Stimulated activated effector memory CD8-positive, alpha-beta T cell treated with anti-CD3 and anti-CD28 coated beads, Interleukin-12 subunit alpha, Interleukin-12 subunit beta, amount 100 ng/mL, for 72 hours (primary cell): ENCODE measurements at regions not wholly inside any gene's neighbourhood (a gene's known extent, or its start where the extent isn't known, plus 50 kb on each side); places are given as distances from the start of the nearest gene placed in this dataset.
A peak's percentile ranks its signal among the peaks of the same experiment; 100 is the strongest.
"Not testable (repeated sequence)": the region's sequence is repeated elsewhere in the genome, so short reads cannot be mapped to it uniquely, and the experiment has no call there.

Experiments used
- ATAC-seq: fragments of 150-1000 bp; cut with Tn5 transposase; 2 replicates; pipeline ENCODE4 v1.10.0; 2021
- DNase-seq, 2 donors: peaks; one replicate each; pipeline ENCODE4 v3.0.0; 2021 to 2022; ENCODE audit warnings: low spot score in 2 of 2
- H3K27ac Mint-ChIP-seq: one replicate; pipeline ENCODE4 v1.8.0; 2022; ENCODE audit warnings: mild to moderate bottlenecking, mixed read lengths
- H3K36me3 Mint-ChIP-seq: one replicate; pipeline ENCODE4 v1.8.0; 2022; ENCODE audit warnings: mild to moderate bottlenecking, mixed read lengths
- H3K4me1 Mint-ChIP-seq: one replicate; pipeline ENCODE4 v1.8.0; 2022; ENCODE audit warnings: mixed read lengths
- H3K4me3 Mint-ChIP-seq: one replicate; pipeline ENCODE4 v1.8.0; 2022; ENCODE audit warnings: mild to moderate bottlenecking, mixed read lengths
- H3K9me3 Mint-ChIP-seq: one replicate; pipeline ENCODE4 v1.8.0; 2022; ENCODE audit warnings: mixed read lengths

- H3K4me1 Mint-ChIP-seq, DNase-seq, H3K9me3 Mint-ChIP-seq, H3K36me3 Mint-ChIP-seq, H3K4me3 Mint-ChIP-seq, H3K27ac Mint-ChIP-seq: not testable (repeated sequence)
- peak; percentile 59 for ATAC-seq
Measured at GRCh38 chr2:111315188-111315917, 194.6 kb downstream of the BCL2L11 start.

- ATAC-seq, result peak; percentile 77
- H3K9me3 Mint-ChIP-seq, DNase-seq, H3K36me3 Mint-ChIP-seq, H3K4me3 Mint-ChIP-seq, H3K27ac Mint-ChIP-seq, H3K4me1 Mint-ChIP-seq: not testable (repeated sequence)
Measured at GRCh38 chr2:111316221-111316741, 195.6 kb downstream of the BCL2L11 start.

GRCh38 chr2:111316881-111317549 is 196.3 kb downstream of the BCL2L11 start:
- ATAC-seq, result peak; percentile 72
- H3K27ac Mint-ChIP-seq, H3K4me3 Mint-ChIP-seq, DNase-seq, H3K4me1 Mint-ChIP-seq, H3K36me3 Mint-ChIP-seq, H3K9me3 Mint-ChIP-seq: not testable (repeated sequence)

- H3K4me1 Mint-ChIP-seq, H3K36me3 Mint-ChIP-seq, DNase-seq, H3K27ac Mint-ChIP-seq, H3K9me3 Mint-ChIP-seq, H3K4me3 Mint-ChIP-seq: not testable (repeated sequence)
- ATAC-seq, result peak; percentile 53
Measured at GRCh38 chr2:111319552-111319951, 198.8 kb downstream of the BCL2L11 start.

GRCh38 chr2:111320264-111320663 is 199.6 kb downstream of the BCL2L11 start:
- H3K4me3 Mint-ChIP-seq, result not testable (repeated sequence)

GRCh38 chr2:111320965-111321364 is 200.3 kb downstream of the BCL2L11 start:
- H3K27ac Mint-ChIP-seq, DNase-seq, H3K4me3 Mint-ChIP-seq, H3K36me3 Mint-ChIP-seq, H3K9me3 Mint-ChIP-seq, H3K4me1 Mint-ChIP-seq: not testable (repeated sequence)
- peak; percentile 76 for ATAC-seq

More at GRCh38 chr2:111320264-111320663, 199.6 kb downstream of the BCL2L11 start:
- not testable (repeated sequence) for DNase-seq, H3K27ac Mint-ChIP-seq, H3K36me3 Mint-ChIP-seq, H3K9me3 Mint-ChIP-seq, H3K4me1 Mint-ChIP-seq, ATAC-seq

GRCh38 chr2:111323384-111323783 is 202.7 kb downstream of the BCL2L11 start:
- not testable (repeated sequence) for H3K4me3 Mint-ChIP-seq, H3K27ac Mint-ChIP-seq, H3K4me1 Mint-ChIP-seq

GRCh38 chr2:111327726-111328125 is 207.0 kb downstream of the BCL2L11 start:
- not testable (repeated sequence) for H3K4me1 Mint-ChIP-seq, DNase-seq, H3K27ac Mint-ChIP-seq, H3K4me3 Mint-ChIP-seq, ATAC-seq, H3K9me3 Mint-ChIP-seq, H3K36me3 Mint-ChIP-seq

More at GRCh38 chr2:111323384-111323783, 202.7 kb downstream of the BCL2L11 start:
- DNase-seq, ATAC-seq, H3K9me3 Mint-ChIP-seq, H3K36me3 Mint-ChIP-seq: not testable (repeated sequence)

GRCh38 chr2:111329309-111329708 is 208.6 kb downstream of the BCL2L11 start:
- not testable (repeated sequence) for H3K4me1 Mint-ChIP-seq, H3K36me3 Mint-ChIP-seq, H3K27ac Mint-ChIP-seq, H3K4me3 Mint-ChIP-seq, DNase-seq, H3K9me3 Mint-ChIP-seq, ATAC-seq

GRCh38 chr2:111331099-111331724 is 210.5 kb downstream of the BCL2L11 start:
- DNase-seq, H3K4me3 Mint-ChIP-seq, H3K9me3 Mint-ChIP-seq, H3K4me1 Mint-ChIP-seq, H3K36me3 Mint-ChIP-seq, ATAC-seq, H3K27ac Mint-ChIP-seq: not testable (repeated sequence)

GRCh38 chr2:111335220-111335907 is 214.7 kb downstream of the BCL2L11 start:
- not testable (repeated sequence) for H3K9me3 Mint-ChIP-seq, ATAC-seq, H3K36me3 Mint-ChIP-seq, H3K27ac Mint-ChIP-seq, H3K4me3 Mint-ChIP-seq, H3K4me1 Mint-ChIP-seq, DNase-seq

GRCh38 chr2:111338474-111338873 is 217.8 kb downstream of the BCL2L11 start:
- H3K4me1 Mint-ChIP-seq, DNase-seq, H3K27ac Mint-ChIP-seq, H3K36me3 Mint-ChIP-seq, H3K4me3 Mint-ChIP-seq, ATAC-seq, H3K9me3 Mint-ChIP-seq: not testable (repeated sequence)

GRCh38 chr2:111339476-111339875 is 218.8 kb downstream of the BCL2L11 start:
- not testable (repeated sequence) for DNase-seq, H3K4me1 Mint-ChIP-seq, H3K27ac Mint-ChIP-seq, H3K9me3 Mint-ChIP-seq, H3K4me3 Mint-ChIP-seq, H3K36me3 Mint-ChIP-seq, ATAC-seq

- H3K36me3 Mint-ChIP-seq, ATAC-seq, H3K27ac Mint-ChIP-seq, H3K4me3 Mint-ChIP-seq, H3K4me1 Mint-ChIP-seq, H3K9me3 Mint-ChIP-seq, DNase-seq: not testable (repeated sequence)
Measured at GRCh38 chr2:111344590-111344989, 223.9 kb downstream of the BCL2L11 start.

GRCh38 chr2:111345439-111345838 is 224.7 kb downstream of the BCL2L11 start:
- not testable (repeated sequence) for H3K27ac Mint-ChIP-seq, ATAC-seq, H3K4me1 Mint-ChIP-seq, H3K9me3 Mint-ChIP-seq, DNase-seq, H3K36me3 Mint-ChIP-seq, H3K4me3 Mint-ChIP-seq
